H1 (cell line): ENCODE measurements at regions not wholly inside any gene's neighbourhood (a gene's known extent, or its start where the extent isn't known, plus 50 kb on each side); places are given as distances from the start of the nearest gene placed in this dataset.

Experiments used
- CTCF ChIA-PET: fragments of 300-600 bp; sonication (Branson Sonifier 250); formaldehyde crosslinking; loops from one replicate; lab custom pipeline; 2021; ENCODE audit not compliant: partially characterized antibody; lab: Charles Lee
- POLR2A ChIA-PET: fragments of 300-600 bp; sonication (Branson Sonifier 250); formaldehyde crosslinking; loops from one replicate; lab custom pipeline; 2021; ENCODE audit warnings: inconsistent platforms; ENCODE audit not compliant: partially characterized antibody; lab: Charles Lee
- DNase-seq, 2 experiments: peaks; one replicate each; pipeline versions ENCODE4 v3.0.0 to v3.0.0-alpha.2; 2010 to 2022; ENCODE audit warnings: low spot score in 2 of 2, low read depth in 1 of 2, mixed read lengths in 1 of 2
- FAIRE-seq: peaks from 2 replicates; lab custom pipeline; 2011; peaks lifted over from hg19 to GRCh38; lab: Jason Lieb, UNC
- H2AFZ ChIP-seq: 2 replicates; pipeline ENCODE4 v1.8.1; 2012; ENCODE audit warnings: low read length, inconsistent platforms
- H2AK5ac ChIP-seq: 2 replicates; pipeline ENCODE4 v1.6.1; 2013; ENCODE audit warnings: low read depth, low read length
- H2BK120ac ChIP-seq: replicated peaks from 2 replicates; pipeline ENCODE3; 2013; ENCODE audit warnings: low read depth, low read length, inconsistent platforms
- H2BK12ac ChIP-seq: 2 replicates; pipeline ENCODE4 v1.6.1; 2013; ENCODE audit warnings: low read depth, low read length
- H2BK15ac ChIP-seq: 2 replicates; pipeline ENCODE4 v1.6.1; 2013; ENCODE audit warnings: low read length
- H2BK20ac ChIP-seq: 2 replicates; pipeline ENCODE4 v1.6.1; 2013; ENCODE audit warnings: low read length
- H2BK5ac ChIP-seq: 2 replicates; pipeline ENCODE4 v1.6.1; 2013; ENCODE audit warnings: low read depth, low read length
- H3K14ac ChIP-seq: 2 replicates; pipeline ENCODE4 v1.6.1; 2013; ENCODE audit warnings: inconsistent platforms; ENCODE audit not compliant: insufficient read length
- H3K18ac ChIP-seq: 2 replicates; pipeline ENCODE4 v1.6.1; 2013; ENCODE audit warnings: low read length; ENCODE audit errors: extremely low read depth
- H3K23ac ChIP-seq: 2 replicates; pipeline ENCODE4 v1.6.1; 2013; ENCODE audit warnings: inconsistent platforms; ENCODE audit not compliant: insufficient read length
- H3K23me2 ChIP-seq: 2 replicates; pipeline ENCODE4 v1.6.1; 2013; ENCODE audit warnings: low read depth, low read length
- H3K27ac ChIP-seq: 2 replicates; pipeline ENCODE4 v1.6.1; 2011; ENCODE audit warnings: low read depth, low read length, inconsistent platforms
- H3K27me3 ChIP-seq, 4 experiments: replicated peaks in 1 of 4; 1 replicate in 1 of 4; 2 replicates in 3 of 4; pipeline versions ENCODE4 v1.6.1 to v1.8.1; 2011 to 2013; ENCODE audit warnings: low read length in 3 of 4, mild to moderate bottlenecking in 3 of 4, inconsistent platforms in 2 of 4, mixed read lengths in 2 of 4, moderate library complexity in 1 of 4; ENCODE audit not compliant: control insufficient read depth in 3 of 4, insufficient read depth in 3 of 4; ENCODE audit errors: extremely low read depth in 1 of 4
- H3K36me3 ChIP-seq, 4 experiments: 2 replicates each; pipeline versions ENCODE4 v1.6.1 to v1.8.1; 2011 to 2013; ENCODE audit warnings: mild to moderate bottlenecking in 4 of 4, low read length in 3 of 4, moderate library complexity in 2 of 4, control low read depth in 1 of 4, inconsistent platforms in 1 of 4; ENCODE audit not compliant: insufficient read depth in 4 of 4, control insufficient read depth in 2 of 4
- H3K4ac ChIP-seq: replicated peaks from 2 replicates; pipeline ENCODE3; 2013; ENCODE audit warnings: low read length, low read depth, mixed read lengths, inconsistent platforms; ENCODE audit not compliant: insufficient read length
- H3K4me1 ChIP-seq, 4 experiments: replicated peaks in 1 of 4; 1 replicate in 1 of 4; 2 replicates in 3 of 4; pipeline versions ENCODE4 v1.6.1 to v1.8.1; 2011 to 2013; ENCODE audit warnings: low read length in 3 of 4, inconsistent platforms in 2 of 4, mixed read lengths in 1 of 4; ENCODE audit not compliant: insufficient read depth in 4 of 4, control insufficient read depth in 3 of 4
- H3K4me2 ChIP-seq, 2 experiments: 2 replicates each; pipeline versions ENCODE4 v1.6.1 to v1.8.1; 2011 to 2013; ENCODE audit warnings: low read depth in 2 of 2, low read length in 2 of 2, control low read depth in 1 of 2, inconsistent platforms in 1 of 2, mild to moderate bottlenecking in 1 of 2; ENCODE audit not compliant: insufficient read depth in 1 of 2
- H3K4me3 ChIP-seq, 4 experiments: fragments of 200-600, 300-600 bp in 1 of 4; sonication (generic), shearing (Covaris generic), sonication (Bioruptor Twin) in 1 of 4; 2 replicates each; pipeline versions ENCODE4 v1.5.1 to v1.8.1; 2011 to 2016; ENCODE audit warnings: low read length in 4 of 4, low read depth in 3 of 4, control low read depth in 2 of 4, inconsistent platforms in 2 of 4, mild to moderate bottlenecking in 2 of 4, mixed read lengths in 1 of 4, moderate library complexity in 1 of 4; ENCODE audit not compliant: insufficient read depth in 2 of 4; ENCODE audit errors: extremely low read depth in 1 of 4
- H3K56ac ChIP-seq: replicated peaks from 2 replicates; pipeline ENCODE3; 2013; ENCODE audit warnings: low read depth, mild to moderate bottlenecking, mixed read lengths, low read length, inconsistent platforms; ENCODE audit not compliant: insufficient read length
- H3K79me1 ChIP-seq: 2 replicates; pipeline ENCODE4 v1.6.1; 2013; ENCODE audit warnings: low read depth, low read length, control low read depth
- H3K79me2 ChIP-seq, 2 experiments: 2 replicates each; pipeline versions ENCODE4 v1.6.1 to v1.8.1; 2012 to 2013; ENCODE audit warnings: low read length in 2 of 2, mild to moderate bottlenecking in 2 of 2, inconsistent platforms in 1 of 2; ENCODE audit not compliant: insufficient read depth in 2 of 2, control insufficient read depth in 1 of 2
- H3K9ac ChIP-seq, 4 experiments: replicated peaks in 1 of 4; 1 replicate in 1 of 4; 2 replicates in 3 of 4; pipeline versions ENCODE4 v1.6.1 to v1.8.1; 2011 to 2013; ENCODE audit warnings: low read depth in 3 of 4, low read length in 3 of 4, control low read depth in 2 of 4, mild to moderate bottlenecking in 2 of 4, moderate library complexity in 2 of 4, inconsistent platforms in 1 of 4; ENCODE audit errors: extremely low read depth in 1 of 4
- H3K9me3 ChIP-seq, 2 experiments: 2 replicates each; pipeline versions ENCODE4 v1.6.1 to v1.8.1; 2012 to 2013; ENCODE audit warnings: mild to moderate bottlenecking in 2 of 2, moderate library complexity in 2 of 2, control low read depth in 1 of 2, inconsistent platforms in 1 of 2, low read depth in 1 of 2, low read length in 1 of 2, mixed read lengths in 1 of 2; ENCODE audit not compliant: insufficient read depth in 2 of 2
- H4K20me1 ChIP-seq, 2 experiments: replicated peaks in 1 of 2; 2 replicates each; pipeline versions ENCODE3 to v1.8.1; 2011 to 2013; ENCODE audit warnings: inconsistent platforms in 2 of 2, low read length in 2 of 2, mild to moderate bottlenecking in 1 of 2; ENCODE audit not compliant: insufficient read depth in 2 of 2, control insufficient read depth in 1 of 2
- H4K5ac ChIP-seq: 2 replicates; pipeline ENCODE4 v1.6.1; 2013; ENCODE audit warnings: low read length, low read depth, mixed read lengths, inconsistent platforms; ENCODE audit not compliant: insufficient read length
- H4K8ac ChIP-seq: 2 replicates; pipeline ENCODE4 v1.8.0; 2013; ENCODE audit warnings: mild to moderate bottlenecking, moderate library complexity, low read length, inconsistent platforms; ENCODE audit not compliant: insufficient read depth; ENCODE audit errors: extremely low read depth
- H4K91ac ChIP-seq: replicated peaks from 2 replicates; pipeline ENCODE3; 2013; ENCODE audit warnings: low read length, mixed read lengths, inconsistent platforms; ENCODE audit not compliant: insufficient read length
- EGR1 ChIP-seq: IDR thresholded peaks from 2 replicates; pipeline ENCODE4 v1.6.1; 2011; ENCODE audit warnings: low read depth, low read length, borderline replicate concordance
- EZH2 ChIP-seq: fragments of 200-600 bp; sonication (generic); IDR thresholded peaks from 2 replicates; pipeline ENCODE4 v1.7.1; 2012; ENCODE audit warnings: low read depth, mild to moderate bottlenecking, moderate library complexity, low read length, inconsistent platforms; ENCODE audit not compliant: severe bottlenecking
- MAFK ChIP-seq: IDR thresholded peaks from 2 replicates; pipeline ENCODE4 v1.6.1; 2012; ENCODE audit warnings: low read depth, mild to moderate bottlenecking, improper control_type of control experiment, low read length
- RBBP5 ChIP-seq: IDR thresholded peaks from 2 replicates; pipeline ENCODE4 v1.7.1; 2012; ENCODE audit warnings: low read depth, mild to moderate bottlenecking, inconsistent platforms, low read length, moderate library complexity, borderline replicate concordance
- SIX5 ChIP-seq: IDR thresholded peaks from 2 replicates; pipeline ENCODE4 v1.6.1; 2011; ENCODE audit warnings: mild to moderate bottlenecking, low read depth, low read length
- SP4 ChIP-seq: IDR thresholded peaks from 2 replicates; pipeline ENCODE4 v1.6.1; 2012; ENCODE audit warnings: low read length, inconsistent platforms
- YY1 ChIP-seq: IDR thresholded peaks from 2 replicates; pipeline ENCODE4 v1.6.1; 2011; ENCODE audit warnings: low read depth, mild to moderate bottlenecking, low read length
- WGBS, 2 experiments: shearing (Covaris generic) in 1 of 2; methylation state at CpG; one replicate each; pipeline versions ENCODE4 v1.1.6 to v1.1.7; 2013 to 2015; ENCODE audit warnings: low lambda C conversion rate in 2 of 2, mixed read lengths in 2 of 2, inconsistent platforms in 1 of 2, low coverage in 1 of 2, missing lambda C conversion rate in 1 of 2; ENCODE audit not compliant: insufficient replicate concordance in 2 of 2, insufficient coverage in 1 of 2, insufficient read length in 1 of 2; ENCODE audit errors: extremely low coverage in 1 of 2, missing lambda C conversion rate in 1 of 2; 5-methylcytosine and 5-hydroxymethylcytosine counted together

DNA sequence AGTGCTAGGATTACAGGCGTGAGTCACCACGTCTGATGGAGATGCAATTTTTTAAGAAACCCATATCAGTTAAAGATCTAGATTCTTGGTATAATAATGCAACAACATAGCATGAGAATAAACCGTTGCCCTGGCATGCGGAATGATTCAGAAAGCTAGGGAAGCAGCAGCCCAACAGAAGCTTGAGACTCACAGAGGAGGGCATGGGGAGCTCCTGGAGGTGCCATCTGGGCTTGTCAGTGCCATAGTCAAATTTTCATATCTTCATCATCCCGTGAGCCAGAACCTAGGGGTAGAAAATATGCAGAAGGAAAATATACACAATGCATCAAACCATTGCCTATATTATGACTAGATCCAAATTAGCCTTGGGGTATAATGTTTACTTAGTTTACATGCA, 118.7 kb upstream of the ADAMTS16 start:
- H3K4me2 ChIP-seq = no peak overlapping the region
- TF ChIP-seq EGR1 = no peak
- no peak for TF ChIP-seq MAFK
- TF ChIP-seq RBBP5 = no peak
- TF ChIP-seq YY1 = no peak
- no peak for TF ChIP-seq SIX5
- TF ChIP-seq EZH2 = no peak
- TF ChIP-seq SP4 = no peak
- no peak overlapping the region for H4K5ac ChIP-seq
- no peak overlapping the region for H3K18ac ChIP-seq
- no peak overlapping the region for H2BK20ac ChIP-seq
- FAIRE-seq (no peak), DNase-seq (no peak)
- WGBS, 2 experiments = 85% methylated on average over 5 of the region's 5 CpGs; no CpG with 5 or more reads in 1 of the 2 experiments
- H2AK5ac ChIP-seq = no peak overlapping the region
- H2BK5ac ChIP-seq = no peak overlapping the region
- no peak overlapping the region for H3K14ac ChIP-seq
- no peak overlapping the region for H3K23ac ChIP-seq
- H3K56ac ChIP-seq = no peak overlapping the region
- no peaks in the 10 kb centered on the region for H3K36me3 ChIP-seq
- no peak overlapping the region for H2BK15ac ChIP-seq
- no peak overlapping the region for H2AFZ ChIP-seq
- H3K23me2 ChIP-seq = no peaks in the 10 kb centered on the region
- no peak overlapping the region for H4K8ac ChIP-seq
- H2BK120ac ChIP-seq = no peak overlapping the region
- CTCF ChIA-PET = interaction anchor here (0.6 to 0.7 kb wide), 2 partner anchors 368 to 1818 kb away, joined by 3 to 5 read pairs; no protein-coding TSS in a partner anchor
- no peak overlapping the region for H3K4me3 ChIP-seq
- no peaks in the 10 kb centered on the region for H3K79me1 ChIP-seq
- H3K4me1 ChIP-seq = peaks cover 0 to 6% (median 0%) of the 10 kb centered on the region in 4 experiments; a peak in 3 of 7 replicates
- H3K27me3 ChIP-seq = no peaks in the 10 kb centered on the region
- no peaks in the 10 kb centered on the region for H3K79me2 ChIP-seq
- no peak overlapping the region for H4K91ac ChIP-seq
- H3K27ac ChIP-seq = no peak overlapping the region
- H2BK12ac ChIP-seq = no peak overlapping the region
- no peaks in the 10 kb centered on the region for H3K9me3 ChIP-seq
- POLR2A ChIA-PET = no interaction called here
- H3K9ac ChIP-seq = no peak overlapping the region
- H3K4ac ChIP-seq = no peak overlapping the region
- H4K20me1 ChIP-seq = no peaks in the 10 kb centered on the region
